DND-41 (cell line): ENCODE measurements at regions not wholly inside any gene's neighbourhood (a gene's known extent, or its start where the extent isn't known, plus 50 kb on each side); places are given as distances from the start of the nearest gene placed in this dataset.

Experiments
- EZH2 ChIP-seq: IDR thresholded peaks from 3 replicates; pipeline ENCODE4 v1.6.1; 2012; ENCODE audit warnings: borderline replicate concordance, low read depth, mild to moderate bottlenecking, moderate library complexity, low read length, inconsistent platforms; ENCODE audit not compliant: severe bottlenecking
- TF ChIP-seq, protein P1 (sequence below): IDR thresholded peaks from 2 replicates; pipeline ENCODE4 v1.5.1; 2012; ENCODE audit warnings: borderline replicate concordance, low read length, moderate library complexity, mild to moderate bottlenecking; ENCODE audit not compliant: poor library complexity, severe bottlenecking; ENCODE audit errors: extremely low read depth

DNA sequence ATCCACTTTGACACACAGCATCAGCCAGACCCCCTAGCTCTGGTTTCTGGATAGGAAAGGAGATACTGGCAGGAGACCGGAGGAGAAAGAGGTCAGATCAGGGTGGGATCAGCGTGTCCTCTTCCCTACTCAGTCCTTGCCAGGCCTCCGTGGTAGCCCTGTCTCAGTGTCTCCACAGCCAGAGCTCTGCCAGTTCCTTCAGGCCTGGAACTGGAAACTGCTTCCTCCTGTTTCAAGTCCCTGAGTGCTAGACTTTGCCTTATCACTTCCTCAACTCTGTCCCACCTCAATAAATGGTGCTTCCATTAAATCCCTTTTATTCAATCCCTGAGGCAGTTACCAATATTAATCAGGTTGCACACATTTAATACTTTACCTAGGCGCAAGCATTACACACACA is 96.8 kb upstream of the LY86 start:
- TF ChIP-seq, protein P1, sequence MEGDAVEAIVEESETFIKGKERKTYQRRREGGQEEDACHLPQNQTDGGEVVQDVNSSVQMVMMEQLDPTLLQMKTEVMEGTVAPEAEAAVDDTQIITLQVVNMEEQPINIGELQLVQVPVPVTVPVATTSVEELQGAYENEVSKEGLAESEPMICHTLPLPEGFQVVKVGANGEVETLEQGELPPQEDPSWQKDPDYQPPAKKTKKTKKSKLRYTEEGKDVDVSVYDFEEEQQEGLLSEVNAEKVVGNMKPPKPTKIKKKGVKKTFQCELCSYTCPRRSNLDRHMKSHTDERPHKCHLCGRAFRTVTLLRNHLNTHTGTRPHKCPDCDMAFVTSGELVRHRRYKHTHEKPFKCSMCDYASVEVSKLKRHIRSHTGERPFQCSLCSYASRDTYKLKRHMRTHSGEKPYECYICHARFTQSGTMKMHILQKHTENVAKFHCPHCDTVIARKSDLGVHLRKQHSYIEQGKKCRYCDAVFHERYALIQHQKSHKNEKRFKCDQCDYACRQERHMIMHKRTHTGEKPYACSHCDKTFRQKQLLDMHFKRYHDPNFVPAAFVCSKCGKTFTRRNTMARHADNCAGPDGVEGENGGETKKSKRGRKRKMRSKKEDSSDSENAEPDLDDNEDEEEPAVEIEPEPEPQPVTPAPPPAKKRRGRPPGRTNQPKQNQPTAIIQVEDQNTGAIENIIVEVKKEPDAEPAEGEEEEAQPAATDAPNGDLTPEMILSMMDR = no peak
- TF ChIP-seq EZH2 = no peak
